Right ventricle myocardium inferior (tissue), 1 donor: ENCODE measurements at regions not wholly inside any gene's neighbourhood (a gene's known extent, or its start where the extent isn't known, plus 50 kb on each side); places are given as distances from the start of the nearest gene placed in this dataset.
"Not testable (repeated sequence)": the region's sequence is repeated elsewhere in the genome, so short reads cannot be mapped to it uniquely, and the experiment has no call there.

Experiments used
- ATAC-seq: fragments of 200-7000 bp; cut with Tn5 transposase; one replicate; pipeline ENCODE4 v1.9.1; 2020; ENCODE audit warnings: mild to moderate bottlenecking, moderate library complexity
- DNase-seq: peaks from one replicate; pipeline ENCODE4 v3.0.0; 2021; ENCODE audit errors: missing footprints
- intact Hi-C: fragments of 100-400 bp; cut with DNase I; formaldehyde crosslinking; loops from one replicate; pipeline ENCODE4 v1.11.0; 2022
- donor health status: DM: no; HTN: yes; CAD: no; lungs with severe emphysema.

DNA sequence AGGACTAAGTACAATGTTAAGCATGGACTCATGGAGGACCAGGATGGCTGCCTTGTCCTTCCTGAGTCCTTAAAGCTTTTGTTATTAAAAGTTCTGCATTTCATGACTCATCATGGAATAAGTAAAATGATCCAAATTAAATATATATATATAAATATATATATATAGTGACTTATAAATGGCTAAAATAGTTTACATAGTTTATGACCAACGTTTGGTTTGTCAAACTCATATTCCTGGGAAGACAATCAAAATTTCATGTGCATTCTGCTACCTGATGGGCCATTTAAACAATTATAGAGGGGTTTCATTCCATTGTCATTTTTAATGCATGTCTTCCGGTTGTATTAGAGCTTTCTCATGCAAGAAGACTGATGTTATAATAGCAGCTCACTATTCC is 1190.7 kb downstream of the FSCB start:
- no peak for ATAC-seq
- intact Hi-C loops = no loop called here

DNA sequence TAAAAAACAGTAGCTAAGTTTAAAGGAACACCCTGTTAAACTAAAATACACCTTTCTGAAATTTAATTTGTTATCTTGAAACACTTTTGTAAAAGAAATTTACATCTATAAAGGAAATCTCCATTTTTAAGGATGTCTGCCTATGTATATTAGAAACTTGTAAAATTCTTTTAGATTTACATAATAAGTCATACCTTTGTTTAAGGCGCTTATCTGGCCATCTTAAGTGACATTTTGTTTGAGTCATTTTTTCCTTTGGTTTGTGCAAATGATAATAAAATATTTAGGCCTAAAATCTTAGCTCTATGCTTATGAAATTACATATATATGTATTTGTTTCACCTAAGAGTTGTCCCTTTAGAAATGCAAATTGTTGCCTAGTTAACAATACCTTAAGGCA is 1193.4 kb downstream of the FSCB start:
- intact Hi-C loops = no loop called here
- no peak for DNase-seq
- ATAC-seq = no peak

More for the DNA sequence above, 1190.7 kb downstream of the FSCB start:
- DNase-seq = no peak

DNA sequence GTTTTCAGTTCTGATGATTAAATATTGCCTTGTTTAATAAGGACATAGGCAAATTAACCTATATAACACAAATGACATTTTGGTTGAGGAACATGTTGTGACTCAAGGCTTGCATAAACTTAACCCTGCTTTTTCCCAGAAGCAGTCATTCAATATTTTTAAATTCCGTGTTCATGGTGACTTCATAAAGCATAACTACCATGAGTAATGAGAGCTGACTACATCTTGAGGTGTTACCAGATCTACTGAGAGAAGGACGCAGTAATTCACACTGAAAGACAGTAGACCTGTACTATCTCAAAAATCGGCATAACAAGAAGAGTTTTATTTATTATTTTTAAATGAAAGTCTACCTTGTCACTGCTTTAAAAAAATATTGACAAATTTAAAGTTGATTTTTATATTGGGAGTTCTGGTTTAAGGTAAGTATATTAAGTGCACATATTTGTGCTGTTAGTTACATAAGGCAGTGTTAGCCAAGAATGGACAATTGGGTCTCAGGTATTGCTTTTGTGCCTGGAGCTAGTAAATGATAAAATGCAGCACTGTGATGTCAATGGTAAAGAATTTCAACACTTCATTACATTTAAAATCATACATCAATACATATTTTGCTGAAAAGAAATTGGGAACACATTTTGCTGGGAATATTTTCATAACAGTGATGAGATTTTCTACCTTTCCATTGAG is 1198.5 kb downstream of the FSCB start:
- DNase-seq (no peak), ATAC-seq (no peak)
- intact Hi-C loops = no loop called here

DNA sequence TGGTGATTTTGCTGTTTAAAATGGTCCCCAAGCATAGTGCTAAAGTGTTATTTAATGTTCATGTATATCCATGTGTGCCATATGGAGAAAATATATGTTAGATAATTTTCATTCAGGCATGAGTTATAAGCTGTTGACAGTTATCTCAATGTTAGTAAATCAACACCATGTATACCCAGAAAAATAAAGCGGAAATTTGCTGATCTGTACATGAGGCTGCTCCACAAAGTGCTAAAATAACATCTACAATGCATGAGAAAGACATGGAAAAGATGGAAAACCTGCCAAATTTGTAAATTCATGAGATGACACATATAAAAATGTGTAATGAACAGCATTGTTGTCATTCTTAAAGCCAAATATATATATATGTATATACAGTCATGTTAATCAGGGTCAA is 1199.2 kb downstream of the FSCB start:
- ATAC-seq (no peak), DNase-seq (no peak)
- intact Hi-C loops = no loop called here

DNA sequence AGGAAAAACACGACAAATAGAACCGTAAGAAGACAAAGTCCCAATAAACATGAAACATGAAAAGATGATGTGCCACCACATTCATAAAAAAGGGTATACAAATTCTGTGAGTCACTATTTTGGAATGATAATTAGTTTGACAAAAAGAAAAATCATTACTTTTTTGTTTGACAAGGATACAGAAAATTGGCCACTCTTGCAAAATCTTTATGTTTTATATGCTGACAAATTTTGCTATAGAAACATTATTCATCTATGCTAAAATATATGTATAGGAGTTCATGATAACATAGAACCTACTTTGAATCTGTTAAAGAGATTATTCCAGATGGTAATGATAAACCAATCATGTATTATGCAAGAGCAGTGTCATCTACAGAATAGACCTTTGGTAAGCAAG is 1201.0 kb downstream of the FSCB start:
- intact Hi-C loops = no loop called here
- ATAC-seq (no peak), DNase-seq (no peak)

DNA sequence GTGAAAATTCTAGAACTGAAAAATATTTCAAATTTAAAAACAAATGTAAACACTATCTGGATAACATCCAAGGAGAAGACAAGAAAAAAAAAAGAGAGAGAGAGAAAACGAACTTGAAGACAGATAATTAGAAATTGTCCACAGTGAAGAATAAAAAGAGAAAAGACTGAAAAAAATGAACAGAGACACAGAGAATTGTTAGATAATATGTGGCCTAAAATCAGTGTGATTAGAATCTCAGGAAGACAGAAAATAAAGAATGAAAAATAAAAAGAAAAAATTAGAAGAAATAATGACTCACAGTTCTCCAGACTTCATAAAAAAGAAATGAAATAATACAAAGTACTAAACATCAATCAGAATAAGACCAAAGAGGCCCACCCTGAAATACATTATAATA is 1209.3 kb downstream of the FSCB start:
- no peak for ATAC-seq
- DNase-seq = no peak
- intact Hi-C loops = no loop called here

DNA sequence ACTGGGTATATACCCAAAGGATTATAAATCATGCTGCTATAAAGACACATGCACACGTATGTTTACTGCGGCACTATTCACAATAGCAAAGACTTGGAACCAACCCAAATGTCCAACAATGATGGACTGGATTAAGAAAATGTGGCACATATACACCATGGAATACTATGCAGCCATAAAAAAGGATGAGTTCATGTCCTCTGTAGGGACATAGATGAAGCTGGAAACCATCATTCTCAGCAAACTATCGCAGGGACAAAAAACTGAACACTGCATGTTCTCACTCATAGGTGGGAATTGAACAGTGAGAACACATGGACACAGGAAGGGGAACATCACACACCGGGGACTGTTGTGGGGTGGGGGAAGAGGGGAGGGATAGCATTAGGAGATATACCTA is 1211.0 kb downstream of the FSCB start:
- ATAC-seq, intact Hi-C loops, DNase-seq: not testable (repeated sequence)

DNA sequence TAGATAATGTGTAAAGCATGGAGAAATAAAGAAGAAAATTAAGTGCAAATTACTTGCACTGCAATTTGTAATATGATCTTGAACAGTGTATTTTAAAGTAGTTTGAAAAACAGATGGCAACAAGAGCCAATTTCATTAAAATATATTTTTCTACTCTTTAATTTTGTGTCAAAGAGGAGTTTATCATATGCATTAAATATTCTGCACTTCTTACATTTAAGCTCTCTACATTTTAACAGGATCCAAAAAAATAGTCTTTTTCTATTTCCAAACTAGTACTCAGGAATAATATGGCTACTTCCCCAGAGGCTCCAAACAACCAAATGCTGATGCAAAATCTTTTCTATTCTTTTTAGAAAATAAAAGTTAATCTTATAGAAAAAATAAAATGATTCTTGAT is 1221.5 kb downstream of the FSCB start:
- DNase-seq (no peak), ATAC-seq (no peak)
- intact Hi-C loops = no loop called here

DNA sequence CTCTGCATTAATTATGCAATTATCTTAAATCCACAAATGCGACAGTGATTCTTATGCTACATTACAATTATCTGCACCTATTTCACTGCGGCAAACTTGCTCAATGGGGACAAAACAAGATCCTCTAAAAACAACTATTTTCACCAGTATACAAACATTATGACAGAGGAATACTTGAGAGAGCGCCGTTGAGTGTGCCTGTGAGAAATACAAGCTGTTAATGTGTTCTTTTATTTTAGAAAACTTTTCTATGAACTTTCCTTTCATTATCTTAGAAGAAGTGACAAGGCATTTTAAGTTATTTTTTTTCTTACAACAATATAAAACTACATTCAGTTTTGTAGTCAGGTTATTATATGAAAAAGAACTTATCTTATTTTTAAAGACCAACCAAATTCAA is 1247.0 kb downstream of the FSCB start:
- intact Hi-C loops = no loop called here
- DNase-seq (no peak), ATAC-seq (no peak)

DNA sequence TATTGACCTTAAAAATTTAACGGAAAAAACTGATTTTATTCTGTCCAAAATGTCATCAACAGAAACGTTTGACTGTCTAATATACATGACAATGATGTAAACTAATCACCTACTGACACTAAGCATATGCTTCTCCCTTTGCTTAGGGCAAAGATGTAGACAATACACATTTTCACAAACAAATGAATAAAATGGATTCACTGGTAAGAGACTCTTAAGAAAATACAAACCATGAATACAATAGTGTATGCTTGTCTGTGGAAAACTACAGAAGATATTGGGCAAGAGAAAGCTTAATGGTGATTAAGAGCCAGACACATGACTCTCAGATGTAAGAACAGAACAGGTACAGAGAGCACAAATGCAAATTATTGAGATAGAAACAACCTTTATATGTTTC is 1248.7 kb downstream of the FSCB start:
- DNase-seq (no peak), ATAC-seq (no peak)
- intact Hi-C loops = no loop called here

DNA sequence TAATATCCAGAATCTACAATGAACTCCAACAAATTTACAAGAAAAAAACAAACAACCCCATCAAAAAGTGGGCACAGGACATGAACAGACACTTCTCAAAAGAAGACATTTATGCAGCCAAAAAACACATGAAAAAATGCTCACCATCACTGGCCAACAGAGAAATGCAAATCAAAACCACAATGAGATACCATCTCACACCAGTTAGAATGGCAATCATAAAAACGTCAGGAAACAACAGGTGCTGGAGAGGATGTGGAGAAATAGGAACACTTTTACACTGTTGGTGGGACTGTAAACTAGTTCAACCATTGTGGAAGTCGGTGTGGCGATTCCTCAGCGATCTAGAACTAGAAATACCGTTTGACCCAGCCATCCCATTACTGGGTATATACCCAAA is 1250.1 kb downstream of the FSCB start:
- ATAC-seq, intact Hi-C loops, DNase-seq: not testable (repeated sequence)

DNA sequence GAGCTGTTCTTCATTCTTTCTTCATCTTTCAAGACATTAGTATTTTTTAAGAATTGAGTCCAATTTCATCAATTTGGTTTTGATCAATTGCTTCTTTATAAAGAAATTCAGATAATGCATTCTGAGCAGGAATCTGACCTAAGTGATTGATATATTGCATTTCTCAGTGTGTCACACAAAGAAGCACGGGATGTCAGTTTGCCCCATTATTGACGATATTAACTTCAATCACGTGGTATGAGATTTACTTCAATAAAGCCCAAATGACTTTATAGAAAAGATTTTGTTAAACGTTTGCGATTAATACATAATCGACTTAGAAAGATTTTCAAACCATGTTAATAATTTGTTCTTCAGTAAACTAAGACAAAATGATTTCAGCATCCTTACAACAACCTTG is 1254.2 kb downstream of the FSCB start:
- ATAC-seq (no peak), DNase-seq (no peak)
- intact Hi-C loops = no loop called here

DNA sequence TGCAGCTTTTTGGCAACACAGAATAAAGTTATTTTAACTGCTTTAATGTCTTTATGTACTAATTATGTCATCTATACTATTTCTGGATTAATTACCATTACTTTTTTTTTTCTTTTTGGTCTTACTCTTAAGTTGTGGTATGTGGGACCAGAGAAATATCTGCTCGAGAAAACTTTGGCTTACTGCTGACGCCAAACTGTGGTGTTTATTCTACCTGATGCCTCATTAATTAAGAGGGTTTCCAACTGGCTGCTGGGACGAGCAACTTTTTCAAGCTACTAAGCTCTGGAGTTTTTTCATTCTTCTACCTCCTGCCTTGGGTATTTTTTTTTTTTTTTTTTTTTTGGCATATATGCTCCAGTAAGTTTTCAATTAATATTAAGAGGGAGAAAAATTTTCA is 1257.5 kb downstream of the FSCB start:
- intact Hi-C loops = no loop called here
- ATAC-seq = no peak
- no peak for DNase-seq

DNA sequence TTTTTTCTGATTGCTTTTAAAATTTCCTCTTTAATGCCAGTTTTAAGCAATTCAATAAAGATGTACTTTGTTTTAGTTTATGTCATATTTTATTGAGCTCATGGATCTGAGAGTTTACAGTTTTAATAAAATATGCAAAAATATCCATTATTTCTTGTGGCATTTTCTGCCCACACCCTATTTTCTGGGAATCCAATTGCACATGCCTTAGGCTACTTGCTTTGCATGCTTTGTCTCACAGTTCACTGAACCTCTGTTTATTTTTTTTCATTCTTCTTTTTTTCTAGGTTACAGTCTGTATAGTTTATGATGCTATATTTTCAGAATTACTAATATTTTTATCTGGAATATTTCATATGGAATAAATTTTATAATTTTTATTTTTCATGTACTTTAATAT is 1258.0 kb downstream of the FSCB start:
- ATAC-seq = no peak
- intact Hi-C loops = no loop called here
- DNase-seq = no peak

DNA sequence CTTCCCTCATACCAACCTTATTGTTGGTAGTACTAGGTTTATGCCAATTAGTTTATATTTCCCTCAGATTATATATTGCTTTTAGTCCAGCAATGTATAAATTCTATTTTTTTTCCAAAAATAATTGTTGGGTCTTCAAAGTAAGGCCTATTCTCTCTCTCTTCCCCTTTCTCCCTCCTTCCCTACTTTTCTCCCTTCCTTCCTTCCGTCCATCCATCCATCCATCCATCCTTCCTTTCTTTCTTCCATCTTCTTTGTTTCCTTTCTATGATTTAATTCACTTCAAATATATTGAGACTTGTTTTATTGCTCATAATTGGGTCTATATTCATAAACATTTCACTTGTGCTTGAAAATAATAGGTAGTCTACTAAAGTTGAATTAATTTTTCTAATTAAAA is 1259.2 kb downstream of the FSCB start:
- no peak for ATAC-seq
- intact Hi-C loops = no loop called here
- no peak for DNase-seq

DNA sequence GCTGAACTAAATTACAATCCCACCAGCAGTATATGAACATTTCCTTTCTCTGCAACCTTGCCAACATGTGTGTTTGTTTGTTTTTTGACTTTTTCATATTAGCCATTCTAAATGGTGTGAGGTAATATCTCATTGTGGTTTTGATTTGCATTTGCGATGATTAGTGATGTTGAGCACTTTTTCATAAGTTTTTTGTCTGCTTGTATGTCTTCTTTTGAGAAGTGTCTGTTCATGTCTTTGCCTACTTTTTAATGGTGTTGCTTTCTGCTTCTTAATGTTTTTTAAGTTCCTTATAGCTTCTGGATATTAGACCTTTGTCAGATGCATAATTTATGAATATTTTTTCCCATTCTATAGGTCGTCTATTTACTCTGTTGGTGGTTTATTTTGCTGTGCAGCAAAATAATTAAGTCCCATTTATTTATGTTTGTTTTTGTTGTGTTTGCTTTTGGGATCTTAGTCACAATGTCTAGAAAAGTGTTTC is 1262.9 kb downstream of the FSCB start:
- DNase-seq (no peak), ATAC-seq (no peak)
- intact Hi-C loops = no loop called here

DNA sequence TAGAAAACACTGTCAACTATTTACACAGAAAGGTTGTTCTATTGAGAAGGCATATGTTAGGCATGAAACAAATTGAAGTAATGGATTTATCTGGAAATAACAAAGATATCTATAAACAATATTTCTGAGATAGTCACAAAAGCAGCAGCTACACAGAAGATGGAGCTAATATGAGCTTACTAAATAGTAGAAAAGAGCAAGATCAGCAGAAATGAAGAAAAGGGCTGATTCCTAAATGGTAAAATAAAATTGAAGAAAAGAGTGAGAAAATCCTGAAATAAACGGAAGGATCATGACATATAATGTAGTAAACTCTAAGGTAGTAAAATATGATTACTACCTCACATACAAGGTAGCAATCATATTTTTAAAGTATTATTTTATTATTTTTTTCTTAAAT is 1263.9 kb downstream of the FSCB start:
- DNase-seq (no peak), ATAC-seq (no peak)
- intact Hi-C loops = no loop called here

DNA sequence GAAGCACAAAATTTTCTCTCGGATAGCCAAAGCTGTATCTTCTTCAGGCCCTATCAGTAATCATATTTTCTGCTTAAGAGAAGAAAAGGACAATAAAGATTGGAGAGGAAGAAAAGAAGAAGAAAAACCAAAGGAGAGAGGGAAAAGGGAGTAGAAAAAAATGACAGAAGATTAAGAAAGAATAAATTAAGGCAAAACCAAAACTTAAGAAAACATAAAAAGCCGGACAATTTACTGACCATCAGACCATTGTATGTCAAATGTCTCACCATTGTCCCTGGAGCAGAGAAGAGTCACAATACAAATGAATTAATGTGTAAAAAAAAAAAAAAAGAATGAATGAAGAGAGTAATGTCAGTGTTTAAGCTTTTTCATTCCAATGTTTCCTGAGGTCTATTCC is 1274.8 kb downstream of the FSCB start:
- intact Hi-C loops = no loop called here
- DNase-seq (no peak), ATAC-seq (no peak)

DNA sequence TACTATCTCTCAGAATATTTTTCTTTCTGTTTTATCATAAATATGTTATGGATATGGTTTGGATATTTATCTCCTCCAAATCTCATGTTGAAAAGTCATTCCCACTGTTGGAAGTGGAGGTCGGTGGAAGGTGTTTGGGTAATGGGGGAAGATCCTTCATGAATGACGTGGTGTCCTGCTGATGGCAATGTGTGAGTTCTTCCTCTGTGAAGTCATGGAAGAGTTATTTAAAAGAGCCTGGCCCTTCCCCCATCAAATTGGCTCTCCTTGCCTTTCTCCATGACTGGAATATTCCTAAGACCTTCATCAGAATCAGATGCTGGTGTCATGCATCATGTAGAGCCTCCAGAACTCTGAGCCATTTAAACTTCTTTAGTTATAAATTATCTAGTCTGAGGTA is 1291.6 kb downstream of the FSCB start:
- ATAC-seq = no peak
- intact Hi-C loops = no loop called here
- DNase-seq = no peak

DNA sequence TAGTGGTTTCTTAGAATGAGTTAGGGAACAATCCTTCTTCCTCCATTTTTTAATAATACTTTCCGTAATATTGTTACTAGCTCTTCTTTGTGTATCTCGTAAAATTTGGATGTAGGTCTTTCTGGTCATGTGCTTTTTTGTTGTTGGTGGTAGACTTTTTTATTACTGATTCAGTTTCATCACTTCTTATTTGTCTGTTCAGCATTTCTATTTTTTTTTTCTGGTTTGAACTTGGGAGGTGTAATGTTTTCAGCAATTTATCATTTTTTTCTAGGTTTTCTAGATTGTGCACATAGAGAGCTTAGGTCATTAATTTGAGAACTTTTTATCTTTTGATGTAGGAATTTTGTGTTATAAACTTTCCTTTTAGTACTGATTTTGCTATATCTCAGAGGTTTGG is 1299.9 kb downstream of the FSCB start:
- DNase-seq = no peak
- ATAC-seq = no peak
- intact Hi-C loops = no loop called here

DNA sequence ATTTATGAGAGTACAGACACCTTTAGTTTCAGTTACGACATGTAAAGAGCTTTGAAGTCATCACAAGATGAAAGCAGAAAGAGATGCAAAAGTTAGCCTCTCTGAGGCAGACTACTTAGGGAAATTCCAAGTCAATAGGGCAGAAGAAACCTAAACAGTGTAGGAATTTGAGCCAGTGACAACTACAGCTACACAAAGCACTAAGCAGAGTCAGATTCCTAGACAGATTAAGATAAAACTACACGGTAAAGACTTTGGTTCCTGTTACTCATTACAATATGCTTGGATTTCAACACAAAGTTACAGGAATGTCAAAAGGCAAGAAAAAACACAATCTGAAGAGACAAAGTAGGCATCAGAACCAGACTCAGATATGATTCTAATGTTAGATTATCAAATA is 1302.3 kb downstream of the FSCB start:
- ATAC-seq = no peak
- no peak for DNase-seq
- intact Hi-C loops = no loop called here
